Muscle layer of duodenum (tissue), 2 donors: ENCODE measurements at regions not wholly inside any gene's neighbourhood (a gene's known extent, or its start where the extent isn't known, plus 50 kb on each side); places are given as distances from the start of the nearest gene placed in this dataset.
"Not testable (repeated sequence)": the region's sequence is repeated elsewhere in the genome, so short reads cannot be mapped to it uniquely, and the experiment has no call there.

Experiments
- H3K27ac ChIP-seq: one replicate; pipeline ENCODE4 v1.7.0; 2013; ENCODE audit warnings: mild to moderate bottlenecking, low read length
- H3K27me3 ChIP-seq: one replicate; pipeline ENCODE4 v1.7.0; 2013; ENCODE audit warnings: low read depth, mild to moderate bottlenecking, control low read depth, low read length
- H3K36me3 ChIP-seq, 2 donors: one replicate each; pipeline ENCODE4 v1.7.0; 2013; ENCODE audit warnings: low read length in 2 of 2, control low read depth in 1 of 2, mild to moderate bottlenecking in 1 of 2; ENCODE audit not compliant: insufficient read depth in 2 of 2, control insufficient read depth in 1 of 2
- H3K4me1 ChIP-seq, 2 donors: one replicate each; pipeline ENCODE4 v1.7.0; 2013; ENCODE audit warnings: low read length in 2 of 2, mild to moderate bottlenecking in 2 of 2, control low read depth in 1 of 2, moderate library complexity in 1 of 2; ENCODE audit not compliant: insufficient read depth in 2 of 2, control insufficient read depth in 1 of 2
- H3K4me3 ChIP-seq, 2 donors: one replicate each; pipeline ENCODE4 v1.7.0; 2013; ENCODE audit warnings: low read length in 2 of 2, low read depth in 1 of 2, mild to moderate bottlenecking in 1 of 2
- H3K9me3 ChIP-seq, 2 donors: one replicate each; pipeline ENCODE4 v1.7.0; 2013; ENCODE audit warnings: low read length in 2 of 2, control low read depth in 1 of 2, mild to moderate bottlenecking in 1 of 2; ENCODE audit not compliant: control insufficient read depth in 1 of 2
- donor health status: healthy.

- Histone ChIP-seq H3K27me3 (no peaks in the 10 kb centered on the region), H3K4me3 (no peak overlapping the region), H3K36me3 (no peaks in the 10 kb centered on the region), H3K27ac (no peak overlapping the region), H3K4me1 (no peaks in the 10 kb centered on the region), H3K9me3 (no peaks in the 10 kb centered on the region)
These were observed 180.0 kb upstream of the NEGR1 start for GRCh38 chr1:72462186-72462905.

DNA sequence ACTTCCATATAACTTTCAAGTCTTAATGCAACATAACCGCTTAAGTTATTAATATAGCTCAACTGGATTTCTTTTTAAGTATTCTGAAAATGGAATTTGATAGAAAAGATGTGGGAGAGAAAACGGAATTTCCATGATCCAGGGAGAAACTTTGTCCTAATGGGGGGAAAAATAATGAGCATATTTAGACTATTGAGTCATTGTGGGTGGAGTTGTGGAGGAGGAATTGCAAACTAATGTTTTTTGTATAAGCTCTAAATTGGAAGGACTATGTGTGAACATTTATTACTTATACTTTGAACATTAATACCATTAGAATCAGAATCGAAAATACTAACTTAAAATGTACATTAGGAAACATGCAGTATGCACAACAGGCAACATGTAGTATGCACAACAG lies 159.9 kb upstream of the NEGR1 start:
- no peaks in the 10 kb centered on the region for H3K4me1 ChIP-seq
- no peaks in the 10 kb centered on the region for H3K27me3 ChIP-seq

GRCh38 chr1:72439036-72439435 lies 156.7 kb upstream of the NEGR1 start:
- Histone ChIP-seq H3K27me3 (no peaks in the 10 kb centered on the region), H3K4me3 (no peak overlapping the region), H3K27ac (no peak overlapping the region), H3K9me3 (peaks cover 0 to 3% of the 10 kb centered on the region in 2 donors), H3K36me3 (no peaks in the 10 kb centered on the region), H3K4me1 (no peaks in the 10 kb centered on the region)

More for the DNA sequence above, 159.9 kb upstream of the NEGR1 start:
- Histone ChIP-seq H3K36me3 (no peaks in the 10 kb centered on the region), H3K9me3 (no peaks in the 10 kb centered on the region), H3K4me3 (no peak overlapping the region), H3K27ac (no peak overlapping the region)

GRCh38 chr1:72438270-72438669 lies 155.9 kb upstream of the NEGR1 start:
- peaks cover 0 to 3% of the 10 kb centered on the region in 2 donors for H3K9me3 ChIP-seq
- no peak overlapping the region for H3K27ac ChIP-seq
- no peaks in the 10 kb centered on the region for H3K27me3 ChIP-seq
- no peaks in the 10 kb centered on the region for H3K36me3 ChIP-seq
- H3K4me3 ChIP-seq, result no peak overlapping the region
- no peaks in the 10 kb centered on the region for H3K4me1 ChIP-seq

DNA sequence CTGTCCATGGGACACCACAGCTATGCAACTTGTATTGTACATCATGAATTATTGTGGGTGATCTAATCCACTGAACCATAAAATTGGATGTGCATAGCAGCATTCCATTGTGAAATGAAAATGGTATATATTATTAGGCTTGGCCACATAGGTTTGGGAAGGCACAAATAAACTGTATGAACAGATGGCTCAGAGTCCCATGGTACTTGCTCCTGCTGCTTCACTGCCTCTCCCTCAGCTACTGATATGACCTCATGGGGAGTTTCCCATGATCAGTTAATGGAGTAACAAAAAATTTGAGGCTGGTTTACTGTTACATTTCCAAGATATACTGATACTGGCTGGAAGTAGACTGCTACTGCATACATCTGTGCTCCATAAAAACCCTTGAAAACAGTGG lies 152.7 kb upstream of the NEGR1 start:
- no peaks in the 10 kb centered on the region for H3K27me3 ChIP-seq
- peaks cover 0 to 3% of the 10 kb centered on the region in 2 donors for H3K9me3 ChIP-seq
- no peak overlapping the region for H3K4me3 ChIP-seq
- no peaks in the 10 kb centered on the region for H3K4me1 ChIP-seq
- H3K27ac ChIP-seq, result no peak overlapping the region
- no peaks in the 10 kb centered on the region for H3K36me3 ChIP-seq

DNA sequence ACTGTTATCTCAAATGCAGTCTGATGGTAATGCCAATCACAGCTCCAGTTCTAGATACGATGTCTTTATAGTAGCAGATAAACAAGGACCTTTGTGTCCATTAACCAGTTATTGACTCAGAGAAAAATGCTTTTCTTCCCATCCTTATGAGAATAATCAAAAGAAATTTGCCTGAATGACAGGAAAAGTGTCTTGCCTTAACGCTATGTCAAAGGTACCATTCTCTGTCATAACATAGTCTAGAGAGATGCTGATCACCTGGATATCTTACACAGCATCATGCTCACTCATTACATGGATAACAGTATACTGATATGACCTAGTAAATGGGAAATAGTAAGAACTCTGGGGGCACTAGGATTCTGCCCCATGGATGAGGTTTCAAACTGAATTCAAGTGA lies 151.7 kb upstream of the NEGR1 start:
- H3K4me3 ChIP-seq, result no peak overlapping the region
- H3K9me3 ChIP-seq, result peaks cover 0 to 3% of the 10 kb centered on the region in 2 donors
- no peaks in the 10 kb centered on the region for H3K27me3 ChIP-seq
- H3K4me1 ChIP-seq, result no peaks in the 10 kb centered on the region
- H3K27ac ChIP-seq, result no peak overlapping the region
- no peaks in the 10 kb centered on the region for H3K36me3 ChIP-seq

- H3K27ac ChIP-seq, result no peak overlapping the region
- H3K4me1 ChIP-seq, result no peaks in the 10 kb centered on the region
- no peaks in the 10 kb centered on the region for H3K36me3 ChIP-seq
- H3K27me3 ChIP-seq, result no peaks in the 10 kb centered on the region
- H3K9me3 ChIP-seq, result peaks cover 0 to 7% of the 10 kb centered on the region in 2 donors
- H3K4me3 ChIP-seq, result no peak overlapping the region
These were observed 151.3 kb upstream of the NEGR1 start for GRCh38 chr1:72433591-72433990.

- H3K4me3 ChIP-seq, result no peak overlapping the region
- H3K9me3 ChIP-seq, result peaks cover 0 to 10% of the 10 kb centered on the region in 2 donors
- no peak overlapping the region for H3K27ac ChIP-seq
- H3K27me3 ChIP-seq, result no peaks in the 10 kb centered on the region
- H3K36me3 ChIP-seq, result no peaks in the 10 kb centered on the region
- H3K4me1 ChIP-seq, result no peaks in the 10 kb centered on the region
These were observed 150.4 kb upstream of the NEGR1 start for GRCh38 chr1:72432645-72433267.

- peaks cover 0 to 10% of the 10 kb centered on the region in 2 donors for H3K9me3 ChIP-seq
- H3K4me3 ChIP-seq, result no peak overlapping the region
- no peaks in the 10 kb centered on the region for H3K4me1 ChIP-seq
- H3K36me3 ChIP-seq, result no peaks in the 10 kb centered on the region
- no peaks in the 10 kb centered on the region for H3K27me3 ChIP-seq
- H3K27ac ChIP-seq, result no peak overlapping the region
These were observed 149.5 kb upstream of the NEGR1 start for GRCh38 chr1:72431810-72432209.

DNA sequence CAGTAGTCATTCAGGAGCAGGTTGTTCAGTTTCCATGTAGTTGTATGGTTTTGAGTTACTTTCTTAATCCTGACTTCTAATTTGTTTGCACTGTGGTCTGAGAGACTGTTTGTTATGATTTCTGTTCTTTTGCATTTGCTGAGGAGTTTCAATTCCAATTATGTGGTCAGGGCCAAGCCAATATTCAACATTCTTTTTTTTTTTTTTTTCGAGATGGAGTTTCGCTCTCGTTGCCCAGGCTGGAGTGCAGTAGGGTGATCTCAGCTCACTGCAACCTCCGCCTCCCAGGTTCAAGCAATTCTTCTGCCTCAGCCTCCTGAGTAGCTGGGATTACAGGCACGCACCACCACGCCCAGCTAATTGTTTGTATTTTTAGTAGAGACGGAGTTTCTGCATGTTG lies 145.9 kb upstream of the NEGR1 start:
- H3K9me3 ChIP-seq, result peaks cover 0 to 10% of the 10 kb centered on the region in 2 donors
- not testable (repeated sequence) for H3K4me3 ChIP-seq, H3K27ac ChIP-seq, H3K27me3 ChIP-seq, H3K4me1 ChIP-seq, H3K36me3 ChIP-seq

GRCh38 chr1:72419229-72419628 lies 136.9 kb upstream of the NEGR1 start:
- Histone ChIP-seq H3K27ac (no peak overlapping the region), H3K36me3 (no peaks in the 10 kb centered on the region), H3K9me3 (peaks cover 0 to under 1% of the 10 kb centered on the region in 2 donors), H3K27me3 (no peaks in the 10 kb centered on the region), H3K4me1 (no peaks in the 10 kb centered on the region), H3K4me3 (no peak overlapping the region)

DNA sequence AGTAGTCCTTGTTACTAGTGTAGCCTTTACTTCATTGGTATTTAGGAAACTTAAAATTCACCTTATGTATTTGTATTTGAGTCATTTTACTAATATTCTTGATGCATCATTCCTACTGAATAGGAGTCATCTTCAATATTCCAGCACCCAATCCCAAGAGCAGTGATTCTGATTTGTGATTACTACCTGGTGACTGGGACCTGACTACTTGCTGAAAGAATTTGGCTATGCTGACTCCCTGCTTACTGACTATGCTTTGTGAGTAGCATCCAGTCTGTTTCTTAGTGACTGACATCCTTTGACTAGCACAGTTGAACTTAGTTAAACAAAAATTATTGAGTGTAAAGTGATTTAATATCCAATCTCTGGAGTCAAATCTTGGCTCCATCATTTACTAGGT lies 129.9 kb upstream of the NEGR1 start:
- Histone ChIP-seq H3K4me3 (no peak overlapping the region), H3K27me3 (no peaks in the 10 kb centered on the region), H3K36me3 (no peaks in the 10 kb centered on the region), H3K4me1 (no peaks in the 10 kb centered on the region), H3K9me3 (no peaks in the 10 kb centered on the region), H3K27ac (no peak overlapping the region)
